PC-3 (cell line): ENCODE measurements at regions not wholly inside any gene's neighbourhood (a gene's known extent, or its start where the extent isn't known, plus 50 kb on each side); places are given as distances from the start of the nearest gene placed in this dataset.
"Not testable (repeated sequence)": the region's sequence is repeated elsewhere in the genome, so short reads cannot be mapped to it uniquely, and the experiment has no call there.

ENCODE experiments used
- ATAC-seq: fragments of 200-7000 bp; cut with Tn5 transposase; 2 replicates; pipeline ENCODE4 v1.9.1; 2020; ENCODE audit warnings: mild to moderate bottlenecking, moderate library complexity
- BruUV-seq: library from RNA; stranded (reverse); fragments of 400-500 nt; replicated peaks from 2 replicates; lab custom pipeline; 2021; lab: Mats Ljungman, UMichigan
- CTCF ChIA-PET: fragments of 300-600 bp; sonication (Branson Sonifier 250); formaldehyde crosslinking; loops from one replicate; lab custom pipeline; 2022; ENCODE audit warnings: antibody characterized with exemption; lab: Charles Lee
- POLR2A ChIA-PET: fragments of 300-600 bp; sonication (Branson Sonifier 250); formaldehyde crosslinking; loops from one replicate; lab custom pipeline; 2022; ENCODE audit warnings: antibody characterized with exemption; ENCODE audit not compliant: unreplicated experiment; lab: Charles Lee
- DNase-seq: peaks from one replicate; pipeline ENCODE4 v3.0.0-alpha.2; 2015
- H2AFZ ChIP-seq: fragments of 300-600 bp; sonication (generic); 2 replicates; pipeline ENCODE4 v1.6.0; 2016; ENCODE audit warnings: antibody characterized with exemption, low read length
- H3F3A ChIP-seq: fragments of 300-600 bp; sonication (generic); one replicate; pipeline ENCODE4 v1.6.0; 2017; ENCODE audit warnings: antibody characterized with exemption, low read length, control low read depth, mild to moderate bottlenecking; ENCODE audit not compliant: unreplicated experiment
- H3K27ac ChIP-seq: fragments of 300-600 bp; sonication (generic); 2 replicates; pipeline ENCODE4 v1.5.1; 2016; ENCODE audit warnings: mild to moderate bottlenecking, low read length
- H3K27me3 ChIP-seq: fragments of 300-600 bp; sonication (generic); 2 replicates; pipeline ENCODE4 v1.6.1; 2016; ENCODE audit warnings: low read length, mixed read lengths
- H3K36me3 ChIP-seq: fragments of 300-600 bp; sonication (generic); 2 replicates; pipeline ENCODE4 v1.6.1; 2016; ENCODE audit warnings: low read depth, mixed run types, low read length, mixed read lengths
- H3K4me1 ChIP-seq: fragments of 300-600 bp; sonication (generic); 2 replicates; pipeline ENCODE4 v1.5.1; 2016; ENCODE audit warnings: low read length; ENCODE audit not compliant: insufficient read depth
- H3K4me2 ChIP-seq: fragments of 300-600 bp; sonication (generic); 2 replicates; pipeline ENCODE4 v1.6.0; 2016; ENCODE audit warnings: low read length
- H3K4me3 ChIP-seq: fragments of 300-600 bp; sonication (generic); 2 replicates; pipeline ENCODE4 v1.5.1; 2016; ENCODE audit warnings: mild to moderate bottlenecking, low read length, mixed read lengths
- H3K79me2 ChIP-seq: fragments of 300-600 bp; sonication (generic); 2 replicates; pipeline ENCODE4 v1.6.1; 2017; ENCODE audit warnings: low read length, mixed read lengths
- H3K9ac ChIP-seq: fragments of 300-600 bp; sonication (generic); 2 replicates; pipeline ENCODE4 v1.6.0; 2016; ENCODE audit warnings: mild to moderate bottlenecking, low read length
- H3K9me2 ChIP-seq: fragments of 300-600 bp; sonication (generic); replicated peaks from 2 replicates; pipeline ENCODE4 v1.6.1; 2016; ENCODE audit warnings: mixed run types, low read length, mixed read lengths
- H3K9me3 ChIP-seq: fragments of 300-600 bp; sonication (generic); 2 replicates; pipeline ENCODE4 v1.6.1; 2016; ENCODE audit warnings: low read length, mixed read lengths
- H4K20me1 ChIP-seq: fragments of 300-600 bp; sonication (generic); 2 replicates; pipeline ENCODE4 v1.6.1; 2016; ENCODE audit warnings: low read length, mixed read lengths
- EZH2 ChIP-seq: fragments of 300-600 bp; sonication (generic); IDR thresholded peaks from one replicate; pipeline ENCODE4 v1.6.1; 2017; ENCODE audit warnings: antibody characterized with exemption, mild to moderate bottlenecking, low read length; ENCODE audit not compliant: unreplicated experiment
- EZH2phosphoT487 ChIP-seq: fragments of 300-600 bp; sonication (generic); IDR thresholded peaks from 2 replicates; pipeline ENCODE4 v1.6.1; 2018; ENCODE audit warnings: mild to moderate bottlenecking, antibody characterized with exemption, low read length, borderline replicate concordance
- intact Hi-C: fragments of 100-400 bp; cut with micrococcal nuclease; formaldehyde crosslinking; loops from 2 replicates; pipeline ENCODE4 v1.9.0; 2023
- TF ChIP-seq, protein P1 (sequence below): fragments of 300-600 bp; sonication (generic); conservative IDR thresholded peaks from 2 replicates; pipeline ENCODE4 v1.5.1; 2017; ENCODE audit warnings: antibody characterized with exemption, low read depth, mild to moderate bottlenecking, low read length

DNA sequence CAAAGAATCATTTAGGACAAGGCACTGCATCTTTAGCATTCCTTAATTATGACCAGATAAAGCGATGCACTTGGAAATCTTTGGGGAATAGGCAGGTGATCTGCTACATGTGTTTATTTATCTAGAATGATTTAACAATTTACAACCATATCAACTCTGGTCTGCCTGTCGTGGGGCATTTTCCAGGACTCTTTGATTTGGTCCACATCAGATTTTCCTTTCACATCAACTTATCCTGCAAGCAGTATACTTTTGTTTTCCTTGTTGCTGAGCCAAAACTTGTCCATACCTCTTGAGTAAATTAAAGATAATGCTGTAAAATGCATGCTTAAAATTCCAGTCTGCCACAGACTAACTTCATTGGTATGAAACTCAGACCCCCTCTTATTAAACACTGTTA is 312.4 kb upstream of the TCF4 start:
- BruUV-seq: no TSS peak
- Histone ChIP-seq H3K4me1 (peaks cover 10% of the 10 kb centered on the region), H3K4me3 (0 out of 2 replicates have a peak overlapping the region, but pooled peaks have one; percentile 22), H3F3A (no peaks in the 10 kb centered on the region), H4K20me1 (no peaks in the 10 kb centered on the region), H3K27ac (no peak overlapping the region), H3K79me2 (no peaks in the 10 kb centered on the region), H3K9me2 (no peaks in the 10 kb centered on the region), H3K36me3 (no peaks in the 10 kb centered on the region), H2AFZ (peak overlapping the region; percentile 54; the same call in 1 of the 2 replicates), H3K4me2 (peak overlapping the region; percentile 49), H3K9me3 (no peaks in the 10 kb centered on the region), H3K27me3 (no peaks in the 10 kb centered on the region), H3K9ac (no peak overlapping the region)
- DNase-seq (peak; percentile 53), ATAC-seq (peak; percentile 67)
- POLR2A ChIA-PET: no interaction called here
- CTCF ChIA-PET: no interaction called here
- no peak for TF ChIP-seq EZH2
- TF ChIP-seq EZH2phosphoT487: no peak
- TF ChIP-seq, protein P1, sequence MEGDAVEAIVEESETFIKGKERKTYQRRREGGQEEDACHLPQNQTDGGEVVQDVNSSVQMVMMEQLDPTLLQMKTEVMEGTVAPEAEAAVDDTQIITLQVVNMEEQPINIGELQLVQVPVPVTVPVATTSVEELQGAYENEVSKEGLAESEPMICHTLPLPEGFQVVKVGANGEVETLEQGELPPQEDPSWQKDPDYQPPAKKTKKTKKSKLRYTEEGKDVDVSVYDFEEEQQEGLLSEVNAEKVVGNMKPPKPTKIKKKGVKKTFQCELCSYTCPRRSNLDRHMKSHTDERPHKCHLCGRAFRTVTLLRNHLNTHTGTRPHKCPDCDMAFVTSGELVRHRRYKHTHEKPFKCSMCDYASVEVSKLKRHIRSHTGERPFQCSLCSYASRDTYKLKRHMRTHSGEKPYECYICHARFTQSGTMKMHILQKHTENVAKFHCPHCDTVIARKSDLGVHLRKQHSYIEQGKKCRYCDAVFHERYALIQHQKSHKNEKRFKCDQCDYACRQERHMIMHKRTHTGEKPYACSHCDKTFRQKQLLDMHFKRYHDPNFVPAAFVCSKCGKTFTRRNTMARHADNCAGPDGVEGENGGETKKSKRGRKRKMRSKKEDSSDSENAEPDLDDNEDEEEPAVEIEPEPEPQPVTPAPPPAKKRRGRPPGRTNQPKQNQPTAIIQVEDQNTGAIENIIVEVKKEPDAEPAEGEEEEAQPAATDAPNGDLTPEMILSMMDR: no peak
- intact Hi-C loops: no loop called here

DNA sequence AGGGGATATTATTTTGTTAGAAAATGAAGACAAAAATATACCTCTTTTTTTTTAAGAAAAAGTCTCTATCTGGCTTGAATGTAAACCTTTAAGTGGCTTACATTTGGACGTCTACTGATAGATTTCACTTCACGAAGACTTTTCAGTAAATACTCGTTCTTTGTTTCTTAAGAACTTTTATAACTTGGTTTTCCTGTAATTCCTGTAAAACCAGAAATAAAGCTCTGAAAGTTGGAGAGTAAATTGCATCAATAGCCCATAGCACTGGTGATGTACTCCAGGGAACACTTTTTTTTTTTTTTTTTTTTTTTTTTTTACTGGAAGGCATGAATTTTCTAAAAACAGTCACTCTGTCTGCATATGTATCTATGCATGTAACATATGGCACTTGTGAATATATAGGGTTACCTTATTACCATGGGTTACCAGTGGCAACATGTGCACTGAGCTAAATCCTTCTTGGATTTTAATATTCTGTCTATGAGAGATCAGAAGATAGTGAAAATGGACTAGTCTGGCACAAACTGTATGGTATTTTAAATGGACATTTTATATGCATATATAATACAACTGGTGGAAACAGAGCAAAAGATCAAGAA is 309.2 kb upstream of the TCF4 start:
- H3K9me3 ChIP-seq: no peaks in the 10 kb centered on the region
- no peaks in the 10 kb centered on the region for H3K27me3 ChIP-seq
- TF ChIP-seq, protein P1: no peak
- no peak for TF ChIP-seq EZH2phosphoT487
- no peak for TF ChIP-seq EZH2
- intact Hi-C loops: no loop called here
- H3K36me3 ChIP-seq: no peaks in the 10 kb centered on the region
- no peak overlapping the region for H3K4me2 ChIP-seq
- H3K27ac ChIP-seq: no peak overlapping the region
- ChIA-PET POLR2A (no interaction called here), CTCF (no interaction called here)
- no peaks in the 10 kb centered on the region for H3F3A ChIP-seq
- H3K79me2 ChIP-seq: no peaks in the 10 kb centered on the region
- DNase-seq (peak; percentile 21), ATAC-seq (no peak)
- H3K9me2 ChIP-seq: no peaks in the 10 kb centered on the region
- no peak overlapping the region for H3K4me3 ChIP-seq
- H2AFZ ChIP-seq: no peak overlapping the region
- BruUV-seq: no TSS peak
- H4K20me1 ChIP-seq: no peaks in the 10 kb centered on the region
- no peak overlapping the region for H3K9ac ChIP-seq
- H3K4me1 ChIP-seq: peaks cover 10% of the 10 kb centered on the region

DNA sequence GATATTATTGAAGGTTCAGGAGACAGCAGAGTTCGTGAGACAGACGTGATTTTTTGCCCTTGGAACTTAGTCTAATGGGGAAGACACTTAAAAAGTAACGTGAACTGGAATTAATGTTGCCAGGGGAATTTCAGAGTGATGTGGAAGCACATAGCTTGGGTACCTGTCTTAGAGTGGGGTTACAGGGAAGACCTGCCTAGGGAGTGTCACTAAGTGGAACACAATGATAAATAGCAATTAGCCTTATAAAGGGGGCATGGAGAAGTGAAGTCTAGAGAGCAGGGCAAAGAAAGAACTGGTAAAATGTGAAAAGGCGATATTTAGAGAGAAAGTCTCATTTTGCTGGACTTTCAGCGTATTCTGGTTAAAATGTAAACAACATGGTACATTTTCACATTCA is 306.0 kb upstream of the TCF4 start:
- BruUV-seq: no TSS peak
- Histone ChIP-seq H3K4me2 (no peak overlapping the region), H4K20me1 (no peaks in the 10 kb centered on the region), H3K9ac (no peak overlapping the region), H3K4me3 (no peak overlapping the region), H3F3A (no peaks in the 10 kb centered on the region), H3K36me3 (no peaks in the 10 kb centered on the region), H3K79me2 (no peaks in the 10 kb centered on the region), H3K9me3 (no peaks in the 10 kb centered on the region), H3K4me1 (no peaks in the 10 kb centered on the region), H3K9me2 (no peaks in the 10 kb centered on the region), H2AFZ (no peak overlapping the region), H3K27me3 (no peaks in the 10 kb centered on the region), H3K27ac (no peak overlapping the region)
- no peak for DNase-seq
- intact Hi-C loops: no loop called here
- POLR2A ChIA-PET: no interaction called here
- no peak for ATAC-seq
- CTCF ChIA-PET: no interaction called here
- TF ChIP-seq EZH2phosphoT487 (no peak), EZH2 (no peak)
- TF ChIP-seq, protein P1: no peak

DNA sequence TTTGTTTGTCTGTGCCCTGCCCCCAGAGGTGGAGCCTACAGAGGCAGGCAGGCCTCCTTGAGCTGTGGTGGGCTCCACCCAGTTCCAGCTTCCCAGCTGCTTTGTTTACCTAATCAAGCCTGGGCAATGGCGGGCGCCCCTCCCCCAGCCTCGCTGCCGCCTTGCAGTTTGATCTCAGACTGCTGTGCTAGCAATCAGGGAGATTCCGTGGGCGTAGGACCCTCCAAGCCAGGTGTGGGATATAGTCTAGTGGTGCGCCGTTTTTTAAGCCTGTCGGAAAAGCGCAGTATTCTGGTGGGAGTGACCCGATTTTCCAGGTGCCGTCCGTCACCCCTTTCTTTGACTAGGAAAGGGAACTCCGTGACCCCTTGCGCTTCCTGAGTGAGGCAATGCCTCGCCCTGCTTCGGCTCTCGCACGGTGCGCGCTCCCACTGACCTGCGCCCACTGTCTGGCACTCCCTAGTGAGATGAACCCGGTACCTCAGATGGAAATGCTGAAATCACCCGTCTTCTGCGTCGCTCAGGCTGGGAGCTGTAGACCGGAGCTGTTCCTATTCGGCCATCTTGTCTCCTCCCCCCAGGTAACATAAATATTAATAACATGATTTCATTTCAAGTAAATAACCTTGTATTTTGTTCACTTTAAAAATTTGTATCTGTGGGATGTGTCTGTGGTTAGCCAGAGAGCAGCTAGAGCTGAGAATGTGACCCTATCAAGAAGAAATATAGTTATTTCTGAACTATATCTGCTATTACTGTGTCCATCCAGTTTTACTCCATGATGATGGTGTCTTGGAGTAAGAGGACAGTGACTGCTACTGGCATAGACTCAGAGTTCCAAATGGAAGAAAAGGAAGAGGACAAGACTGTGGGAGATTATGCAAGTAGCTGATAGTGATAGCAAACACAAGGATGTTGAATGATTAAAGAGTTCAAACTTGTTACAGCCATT is 305.1 kb upstream of the TCF4 start:
- H3K4me3 ChIP-seq, H2AFZ ChIP-seq, CTCF ChIA-PET: not testable (repeated sequence)

More for the DNA sequence above, 305.1 kb upstream of the TCF4 start:
- H4K20me1 ChIP-seq, H3K9me2 ChIP-seq, POLR2A ChIA-PET, H3K79me2 ChIP-seq, intact Hi-C loops, H3F3A ChIP-seq, H3K27ac ChIP-seq, H3K27me3 ChIP-seq, ATAC-seq, H3K4me2 ChIP-seq, H3K9me3 ChIP-seq, H3K9ac ChIP-seq, H3K36me3 ChIP-seq, BruUV-seq, DNase-seq, H3K4me1 ChIP-seq: not testable (repeated sequence)
